Stromal cell of bone marrow (primary cell): ENCODE measurements at regions not wholly inside any gene's neighbourhood (a gene's known extent, or its start where the extent isn't known, plus 50 kb on each side); places are given as distances from the start of the nearest gene placed in this dataset.

Experiments
- DNase-seq: peaks from one replicate; pipeline ENCODE4 v3.0.0-alpha.2; 2012; ENCODE audit warnings: low read depth

- no peak for DNase-seq
These were observed 76.1 kb upstream of the MANEA start for GRCh38 chr6:95501032-95501904.

DNA sequence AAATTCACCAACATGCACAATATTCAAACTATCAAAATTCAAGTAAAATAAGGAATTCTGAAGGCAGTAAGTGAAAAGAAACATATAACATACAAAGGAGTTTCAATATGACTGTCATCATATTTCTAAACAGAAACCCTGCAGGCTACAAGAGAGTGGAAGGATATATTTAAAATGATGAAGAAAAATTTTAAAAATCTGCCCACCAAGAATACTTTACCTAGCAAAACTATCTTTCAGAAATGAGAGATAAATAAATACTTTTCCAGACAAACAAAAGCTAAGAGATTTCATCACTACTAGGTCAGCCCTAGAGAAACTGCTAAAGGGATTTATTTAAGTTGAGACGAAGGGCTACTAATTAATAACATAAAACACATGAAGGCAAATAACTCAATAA lies 73.8 kb upstream of the MANEA start:
- DNase-seq, result no peak

DNA sequence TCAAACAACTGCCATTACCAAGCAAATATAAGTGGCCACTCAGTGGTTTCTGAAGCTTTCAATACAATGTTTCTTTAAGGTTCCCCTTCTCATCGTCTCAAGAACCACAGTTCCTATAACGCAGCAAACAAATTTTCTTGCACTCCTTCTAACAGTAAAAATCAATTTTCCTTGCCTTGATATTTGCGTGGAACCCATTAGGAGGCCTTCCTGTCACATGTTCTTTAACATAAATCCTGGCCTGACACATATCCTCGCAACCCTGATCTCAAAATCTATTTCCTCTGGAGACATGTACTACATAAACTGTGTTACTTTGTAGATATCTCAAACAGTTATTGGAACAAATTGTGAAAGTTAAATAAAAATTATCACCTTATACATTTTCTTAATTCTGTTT lies 65.9 kb upstream of the MANEA start:
- no peak for DNase-seq

- no peak for DNase-seq
These were observed 61.4 kb upstream of the MANEA start for GRCh38 chr6:95515975-95516374.

- DNase-seq, result no peak
These were observed 60.3 kb upstream of the MANEA start for GRCh38 chr6:95517004-95517403.

DNA sequence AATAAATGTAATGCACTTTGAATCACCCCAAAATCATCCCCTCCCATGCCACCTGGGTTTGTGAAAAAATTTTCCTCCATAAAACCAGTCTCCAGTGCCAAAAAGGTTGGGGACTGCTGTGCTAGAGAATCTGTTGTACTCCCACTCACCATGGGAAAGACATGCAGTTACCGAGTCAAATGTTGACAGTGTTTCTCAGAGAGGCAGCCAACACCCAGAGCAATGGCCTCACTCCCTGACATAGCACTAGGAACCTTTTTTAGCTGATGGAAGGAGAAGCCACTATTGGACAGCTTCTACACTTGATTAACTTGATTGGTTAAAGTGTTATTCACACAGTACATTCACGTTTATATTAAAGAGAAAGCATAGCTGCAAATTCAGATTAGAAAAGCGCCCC lies 59.8 kb upstream of the MANEA start:
- DNase-seq, result no peak

DNA sequence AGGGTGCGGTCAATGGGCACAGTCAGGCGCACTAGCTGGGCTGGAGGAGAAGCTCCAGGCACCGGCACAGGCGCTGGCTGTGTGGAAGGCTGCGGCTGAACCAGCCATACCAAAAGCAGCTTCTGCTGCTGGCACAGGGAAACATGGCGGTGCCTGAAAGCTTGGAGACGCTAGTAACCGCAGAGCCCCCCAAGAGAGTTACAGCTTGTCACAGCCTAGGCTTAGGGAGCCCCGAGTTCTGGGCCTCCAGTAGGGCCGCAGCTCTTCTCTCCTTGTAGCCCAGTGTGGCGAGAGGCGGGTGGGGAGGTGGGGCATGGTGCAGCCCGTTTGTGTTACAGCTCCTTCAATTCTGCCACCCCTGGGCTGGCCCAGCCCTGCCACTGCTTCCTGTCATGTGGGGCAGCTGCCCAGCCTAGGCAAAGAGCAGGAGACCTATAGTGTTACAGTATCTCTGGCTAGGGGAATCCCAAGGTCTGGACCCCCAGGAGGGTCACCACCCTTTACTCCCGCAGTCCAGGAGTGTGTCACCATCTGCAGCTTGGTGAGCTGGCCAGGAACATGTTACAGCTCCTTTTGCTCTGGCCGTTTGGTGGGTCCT lies 58.6 kb upstream of the MANEA start:
- DNase-seq, result no peak

DNA sequence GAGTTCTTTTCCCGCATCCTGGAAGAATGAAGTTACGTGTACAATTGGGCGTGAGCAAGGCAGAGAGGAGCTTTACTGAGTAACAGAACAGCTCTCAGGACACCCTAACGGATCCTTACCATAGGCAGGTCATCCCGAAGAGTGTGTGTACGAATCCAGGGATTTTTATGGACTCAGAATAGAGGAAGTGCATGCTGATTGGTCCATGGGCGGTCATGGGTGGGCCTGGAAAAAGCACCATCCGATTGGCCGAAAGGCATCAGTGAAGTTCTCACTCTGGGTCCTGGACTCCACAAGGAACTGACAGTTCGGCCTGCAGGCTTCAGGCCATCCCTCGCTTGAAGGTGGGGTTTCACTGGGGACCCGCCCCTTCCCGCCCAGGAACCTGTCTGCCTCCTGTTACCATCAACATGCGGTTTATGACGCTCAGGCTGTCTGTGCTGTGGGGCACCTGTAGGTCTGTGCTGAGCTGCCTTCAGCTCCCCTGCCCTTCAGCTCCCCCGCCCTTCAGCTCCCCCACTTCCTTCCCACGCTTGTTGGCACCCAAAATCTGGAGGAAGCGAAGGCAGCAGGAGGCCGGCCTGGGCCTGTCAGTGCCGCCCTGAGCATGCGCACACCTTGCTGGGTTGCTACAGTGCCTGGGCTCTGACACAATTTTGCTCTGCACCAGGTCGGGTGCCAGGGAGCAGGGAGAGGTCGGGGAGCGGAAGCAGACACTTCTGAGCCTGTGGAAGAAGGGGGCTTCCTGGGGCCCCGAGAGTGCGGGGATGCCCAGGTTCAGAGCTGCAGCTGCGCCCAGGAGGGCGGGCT lies 57.9 kb upstream of the MANEA start:
- DNase-seq, result no peak

DNA sequence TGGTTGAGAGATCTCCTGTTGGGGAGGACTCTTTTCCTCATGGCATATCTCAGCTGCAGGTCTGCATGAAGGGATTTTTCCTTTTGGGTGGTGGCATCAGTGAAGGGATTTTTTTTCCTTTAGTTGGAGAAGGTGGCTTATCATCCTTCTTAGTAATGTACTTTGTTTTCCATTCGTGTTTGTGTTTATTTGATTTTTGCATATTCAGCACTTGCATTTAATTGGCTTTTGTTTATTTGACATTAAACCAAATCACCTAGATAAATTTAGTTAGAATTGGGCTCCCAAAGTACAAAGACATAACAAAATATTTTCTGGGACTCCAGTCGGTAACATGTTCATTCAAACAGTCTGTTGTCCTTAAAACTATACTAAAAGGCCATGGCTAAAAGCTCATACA lies 56.2 kb upstream of the MANEA start:
- DNase-seq, result no peak
